GM18502 (cell line): ENCODE measurements at regions not wholly inside any gene's neighbourhood (a gene's known extent, or its start where the extent isn't known, plus 50 kb on each side); places are given as distances from the start of the nearest gene placed in this dataset.

ENCODE experiments used
- ATAC-seq: cut with Tn5 transposase; IDR thresholded peaks from one replicate; pipeline ENCODE4 v1.9.1; 2021; ENCODE audit warnings: mild to moderate bottlenecking; ENCODE audit not compliant: unreplicated experiment, poor library complexity

DNA sequence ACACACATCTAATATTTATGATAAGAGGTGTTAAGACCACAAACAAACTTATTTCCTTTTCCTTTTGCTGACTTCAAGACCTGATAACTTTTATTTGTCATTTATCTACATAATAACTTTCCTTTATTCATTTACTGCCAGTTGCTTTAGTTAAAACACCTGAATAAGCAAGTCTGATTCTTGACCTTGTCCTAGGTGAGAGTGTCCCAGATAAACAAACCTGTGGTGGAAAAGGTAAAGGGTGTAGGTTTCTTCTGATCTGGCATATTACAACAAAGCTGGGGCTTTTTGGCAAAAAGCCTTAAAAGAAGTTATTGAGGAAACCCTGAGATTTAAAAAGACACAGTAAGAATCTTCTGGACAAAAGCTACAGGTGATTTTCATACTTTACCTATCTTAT, 191.5 kb downstream of the ZBBX start:
- ATAC-seq = no peak

- no peak for ATAC-seq
These were observed 192.9 kb downstream of the ZBBX start for GRCh38 chr3:167187221-167187620.

- ATAC-seq = no peak
These were observed 195.6 kb downstream of the ZBBX start for GRCh38 chr3:167184511-167184910.

DNA sequence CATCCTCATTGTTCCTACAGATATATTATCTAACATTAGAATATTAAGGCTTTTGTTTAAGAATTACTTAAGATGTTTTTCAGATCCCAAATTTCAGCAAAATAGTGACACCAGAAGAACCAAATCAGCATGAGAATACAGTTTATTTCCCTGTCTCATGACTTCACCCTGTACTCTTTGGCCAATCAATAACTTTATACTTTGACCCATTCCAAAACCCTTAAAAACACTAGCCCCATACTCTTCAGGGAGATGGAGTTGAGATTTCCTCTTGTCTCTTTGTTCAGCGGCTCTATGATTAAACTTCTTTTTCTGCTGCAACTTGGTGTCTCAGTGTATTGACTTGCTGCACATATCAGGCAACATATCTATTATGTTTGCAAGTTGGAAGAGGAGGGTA, 207.7 kb downstream of the ZBBX start:
- ATAC-seq = no peak

DNA sequence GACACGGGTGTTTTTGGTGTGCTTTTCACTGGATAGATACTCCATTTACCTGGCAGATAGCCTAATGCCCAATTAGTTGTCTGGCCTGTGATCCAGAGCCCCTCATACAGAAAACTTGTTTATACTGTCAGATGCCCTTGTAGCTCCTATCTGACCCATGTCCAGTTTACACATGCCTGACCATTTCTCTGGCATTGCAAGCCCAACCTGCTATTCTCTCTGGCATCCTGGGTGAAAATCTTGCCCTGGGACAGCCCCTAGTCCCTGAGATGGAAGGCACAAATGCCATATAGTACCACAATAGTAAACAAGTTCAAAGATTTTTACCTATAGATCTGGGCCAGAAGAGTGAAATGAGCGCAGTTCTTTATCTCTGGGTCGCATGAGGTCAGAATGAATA, 212.6 kb downstream of the ZBBX start:
- ATAC-seq = no peak

DNA sequence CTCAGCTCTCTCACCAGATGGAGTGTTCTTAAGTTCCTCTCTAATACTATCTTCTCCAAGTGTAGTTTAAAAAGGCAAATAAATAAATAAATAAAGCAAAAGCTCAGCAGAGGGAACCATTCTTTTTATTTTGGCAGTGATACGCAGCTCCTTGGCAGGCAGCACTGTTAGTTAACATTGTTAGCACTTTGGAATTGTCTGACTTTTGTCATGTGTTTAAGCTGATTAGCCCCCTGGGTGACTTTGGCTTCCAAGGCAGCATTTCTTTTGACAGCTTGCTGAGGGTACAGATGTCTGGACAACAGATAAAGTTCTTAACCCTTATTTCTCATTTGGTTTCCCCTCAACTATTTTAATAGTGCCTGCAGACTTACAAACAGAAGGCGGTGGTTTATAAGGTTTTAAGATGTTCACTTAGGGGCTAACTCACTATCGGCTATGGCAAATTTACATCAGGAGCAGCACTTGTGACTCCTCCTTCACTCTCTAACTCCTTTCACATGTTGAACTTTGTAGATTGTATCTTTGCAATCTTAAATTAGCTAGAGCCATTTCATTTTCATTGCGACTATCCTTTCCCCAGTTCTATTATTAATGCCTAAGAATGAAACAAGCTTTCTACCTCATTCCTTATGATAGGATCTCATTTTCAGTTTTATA, 213.4 kb downstream of the ZBBX start:
- no peak for ATAC-seq

- no peak for ATAC-seq
These were observed 214.1 kb downstream of the ZBBX start for GRCh38 chr3:167166012-167166411.

DNA sequence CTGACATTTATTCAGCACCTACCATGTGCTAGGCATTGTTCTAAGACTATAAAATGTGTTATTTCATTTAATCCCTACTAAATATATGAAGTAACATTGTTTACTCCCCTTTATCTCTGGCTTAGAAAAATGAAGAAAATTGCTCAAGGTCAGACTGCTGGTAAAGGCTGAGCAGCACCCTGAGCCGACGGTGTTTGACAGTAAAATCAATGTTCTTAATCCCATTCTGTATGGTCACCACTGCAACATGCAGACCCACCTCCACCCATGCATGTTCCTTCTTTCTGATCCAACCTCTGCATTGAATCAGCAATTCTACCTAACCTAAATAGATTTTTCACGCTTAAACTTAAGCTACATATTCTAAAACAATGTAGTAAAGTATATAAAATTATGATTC, 216.5 kb downstream of the ZBBX start:
- ATAC-seq = no peak

- no peak for ATAC-seq
These were observed 218.0 kb downstream of the ZBBX start for GRCh38 chr3:167162083-167162482.

DNA sequence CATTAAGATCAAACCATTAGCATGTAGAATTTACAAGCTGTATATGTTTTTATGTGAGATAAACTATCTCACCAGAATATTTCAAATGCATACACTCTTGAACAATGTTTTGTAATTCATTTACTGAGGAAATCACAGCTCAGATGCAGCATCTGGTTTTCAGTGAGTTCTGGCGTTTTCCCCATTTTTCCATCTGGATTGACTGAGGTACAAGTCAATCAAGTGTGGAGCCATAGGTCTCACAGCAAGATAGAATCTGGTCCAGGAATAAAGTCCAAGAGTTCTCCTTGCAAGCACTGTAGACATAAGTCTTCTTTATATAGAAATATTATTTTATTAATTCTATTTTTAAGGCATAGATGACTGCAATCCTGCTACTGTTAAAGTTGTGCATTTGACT, 219.3 kb downstream of the ZBBX start:
- no peak for ATAC-seq

GRCh38 chr3:167151636-167152035, 228.5 kb downstream of the ZBBX start:
- ATAC-seq = no peak

- no peak for ATAC-seq
These were observed 232.0 kb downstream of the ZBBX start for GRCh38 chr3:167148136-167148535.

- ATAC-seq = no peak
These were observed 233.2 kb downstream of the ZBBX start for GRCh38 chr3:167146911-167147310.

GRCh38 chr3:167125612-167126407, 254.3 kb downstream of the ZBBX start:
- no peak for ATAC-seq

DNA sequence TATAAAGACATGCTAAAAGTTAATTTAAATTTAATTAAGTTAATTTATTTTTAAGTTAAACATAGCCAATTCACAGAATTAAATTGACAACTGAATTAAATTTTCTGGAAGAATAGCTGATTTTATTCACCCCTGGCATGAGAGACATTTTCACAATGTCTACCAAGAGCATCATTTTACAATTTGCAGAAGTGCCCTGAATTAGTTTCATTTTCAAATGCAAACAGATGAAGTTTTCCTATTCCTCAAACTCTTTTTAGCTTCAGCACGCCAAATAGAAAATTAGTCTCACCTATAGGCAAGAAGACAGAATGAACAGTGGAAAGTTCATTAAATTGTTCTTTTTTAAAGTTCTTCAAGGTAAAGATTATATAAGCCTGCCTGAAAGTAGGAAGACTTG, 259.3 kb downstream of the ZBBX start:
- ATAC-seq = no peak

GRCh38 chr3:167116120-167116922, 263.8 kb downstream of the ZBBX start:
- no peak for ATAC-seq

DNA sequence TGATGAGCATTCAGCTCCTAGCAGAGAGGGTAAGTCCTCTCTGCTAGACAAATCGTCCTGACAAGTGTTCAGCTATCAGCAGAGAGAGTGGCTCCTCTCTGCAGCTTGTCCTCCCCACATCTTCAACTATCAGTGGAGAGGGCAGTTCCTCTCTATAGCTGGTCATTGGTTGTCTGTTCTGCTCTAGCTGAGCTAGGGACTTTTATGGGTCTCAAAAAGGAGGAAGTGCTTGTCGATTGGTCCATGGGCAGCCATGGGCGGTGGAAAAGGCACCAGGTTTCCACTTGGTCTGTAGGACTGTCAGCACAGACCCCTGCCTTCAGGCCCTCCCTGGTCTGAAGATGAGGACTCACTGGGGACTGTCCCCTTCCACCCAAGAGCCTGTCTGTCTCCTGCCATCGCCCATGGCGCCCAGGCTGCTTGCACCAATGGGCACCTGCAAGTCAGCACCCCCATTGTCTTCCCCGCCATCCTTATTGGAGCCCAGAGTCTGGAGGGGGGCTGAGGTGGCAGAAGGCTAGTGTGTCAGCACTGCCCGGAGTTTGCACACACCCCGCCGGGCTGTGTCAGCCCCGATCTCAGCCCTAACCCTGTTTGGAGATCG, 264.7 kb downstream of the ZBBX start:
- no peak for ATAC-seq

DNA sequence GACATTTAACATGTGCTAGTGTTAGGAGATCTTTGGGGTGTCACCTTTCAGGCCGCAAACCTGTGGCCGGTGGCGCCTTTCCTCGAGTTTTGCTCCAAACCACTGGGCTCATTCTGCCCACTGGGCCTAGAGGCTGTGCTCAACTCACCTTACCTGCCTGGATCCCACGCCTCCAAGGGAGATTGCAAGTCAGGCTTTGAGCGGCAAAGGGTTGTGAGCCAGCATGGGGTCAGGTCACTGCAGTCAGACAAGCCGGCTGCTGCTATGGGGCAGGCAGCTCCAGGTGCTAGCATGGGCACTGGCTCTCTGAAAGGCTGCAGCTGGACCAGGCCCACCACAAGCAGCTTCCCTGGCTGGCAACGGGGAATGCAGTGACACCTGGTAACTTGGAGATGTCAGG, 265.5 kb downstream of the ZBBX start:
- no peak for ATAC-seq

DNA sequence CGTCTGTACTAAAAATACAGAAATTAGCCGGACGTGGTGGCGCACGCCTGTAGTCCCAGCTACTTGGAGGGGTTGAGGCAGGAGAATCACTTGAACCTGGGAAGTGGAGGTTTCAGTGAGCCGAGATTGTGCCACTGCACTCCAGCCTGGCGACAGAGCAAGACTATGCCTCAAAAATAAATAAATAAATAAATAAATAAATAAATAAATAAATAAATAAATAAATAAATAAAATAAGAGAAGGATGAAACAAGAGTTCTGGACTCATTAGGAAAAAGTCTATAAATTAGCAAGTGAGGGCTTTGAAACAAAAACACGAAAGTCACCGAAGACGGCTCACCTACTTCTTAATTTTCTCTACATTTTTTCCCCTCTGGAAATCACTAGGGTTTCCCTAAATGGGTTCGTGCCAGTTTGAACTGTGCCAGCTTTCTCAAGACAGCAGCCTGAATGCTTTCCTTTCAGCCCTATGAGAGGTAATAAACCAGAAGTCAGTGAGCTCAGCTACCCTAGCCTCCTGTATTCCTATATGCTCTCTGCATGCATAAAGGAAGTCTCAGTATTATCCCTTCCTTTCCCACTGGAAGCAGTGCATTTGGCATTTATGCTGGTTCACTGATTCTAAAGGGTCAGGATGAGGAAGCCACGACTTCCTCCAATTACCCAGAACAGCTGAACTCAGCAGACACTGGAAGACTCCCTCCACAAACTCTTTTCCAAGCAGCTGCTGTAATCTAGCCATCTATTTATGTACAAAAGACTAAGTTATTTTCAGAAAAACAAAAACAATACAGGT, 266.9 kb downstream of the ZBBX start:
- ATAC-seq = no peak

DNA sequence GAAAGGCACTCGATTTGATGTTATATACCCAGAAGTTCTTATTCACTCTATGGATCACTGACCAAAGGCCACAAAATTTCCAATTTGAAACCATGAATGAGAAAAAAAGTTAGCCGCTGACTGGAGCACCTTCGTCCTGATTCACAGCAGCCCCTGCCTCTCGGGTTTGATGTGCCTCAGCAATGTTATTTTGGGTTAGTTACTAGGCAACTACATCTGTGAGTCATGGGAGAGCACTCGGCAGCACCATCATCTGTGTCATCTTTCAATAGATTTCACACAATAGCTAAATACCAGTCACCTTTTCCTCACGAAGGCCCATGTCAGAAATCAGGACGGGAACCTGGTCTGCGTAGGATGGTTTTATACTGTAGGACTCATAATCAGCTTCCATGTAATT, 269.2 kb downstream of the ZBBX start:
- no peak for ATAC-seq
